Stimulated activated CD8-positive, alpha-beta memory T cell treated with anti-CD3 and anti-CD28 coated beads, Interleukin-7, amount 100 ng/mL, for 48 hours (primary cell): ENCODE measurements at regions not wholly inside any gene's neighbourhood (a gene's known extent, or its start where the extent isn't known, plus 50 kb on each side); places are given as distances from the start of the nearest gene placed in this dataset.

Source experiments
- DNase-seq, 2 donors: peaks; one replicate each; pipeline ENCODE4 v3.0.0-alpha.2; 2020; ENCODE audit warnings: low read depth in 1 of 2; ENCODE audit errors: extremely low read depth in 1 of 2

DNA sequence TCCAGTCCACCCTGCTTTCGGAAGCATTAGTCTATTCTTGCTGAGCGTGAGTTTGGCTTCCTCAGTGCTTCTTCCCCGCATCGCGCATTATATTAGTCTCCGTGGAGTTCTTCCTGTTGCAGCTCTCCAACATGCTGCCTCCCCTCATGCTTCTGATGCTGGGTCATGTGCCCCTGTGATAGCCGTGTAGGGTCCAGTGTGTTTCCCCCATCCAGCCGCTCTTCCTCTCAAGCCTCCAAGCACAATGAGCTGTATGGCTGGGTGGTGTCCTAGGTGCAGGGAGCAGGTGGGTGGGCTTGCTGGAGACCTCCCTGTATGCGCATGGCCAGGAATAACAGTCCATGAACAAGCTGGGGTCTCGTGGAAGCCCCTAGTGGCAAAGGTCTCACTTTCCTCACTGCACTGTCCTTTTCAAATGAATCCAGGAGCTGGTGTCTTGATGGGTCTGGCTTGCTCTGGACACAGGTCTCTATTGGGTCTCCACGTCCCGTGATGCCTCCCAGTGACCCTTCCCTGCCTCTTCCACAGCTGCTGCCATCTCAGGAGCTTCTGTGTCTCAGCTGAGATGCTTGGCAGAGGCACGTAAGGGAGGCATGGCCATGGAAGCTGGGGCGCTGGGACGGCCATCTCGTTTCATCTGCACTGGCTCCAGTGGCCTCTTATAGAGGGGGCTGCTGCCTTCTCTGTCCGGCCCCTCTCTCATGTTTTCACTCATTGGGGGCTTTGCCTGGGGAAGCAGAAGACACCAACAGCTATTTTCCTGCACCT is 54.8 kb upstream of the HDAC4 start:
- no peak for DNase-seq

DNA sequence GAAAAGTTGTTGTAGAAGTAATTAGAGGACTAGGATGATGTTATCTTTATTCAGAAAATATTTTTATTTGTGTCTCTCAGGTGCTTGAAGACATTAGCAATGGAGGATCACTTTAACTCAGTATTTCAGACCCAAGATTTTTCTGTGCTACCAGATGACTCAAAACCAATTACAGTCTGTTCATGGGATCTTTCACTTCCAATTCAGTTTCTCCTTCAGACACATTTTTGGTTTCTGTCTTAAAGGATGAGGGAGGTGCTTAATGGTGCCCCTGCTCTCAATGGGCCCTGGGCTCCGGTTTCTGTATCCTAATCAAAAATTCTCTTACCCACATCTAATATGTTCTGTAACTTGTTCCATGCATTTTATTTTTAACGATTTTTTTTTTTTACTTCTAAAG is 53.7 kb upstream of the HDAC4 start:
- DNase-seq = no peak
